Hepatocyte (in vitro differentiated cells): ENCODE measurements at regions not wholly inside any gene's neighbourhood (a gene's known extent, or its start where the extent isn't known, plus 50 kb on each side); places are given as distances from the start of the nearest gene placed in this dataset.

Experiments used
- EZH2phosphoT487 ChIP-seq: fragments of 200-600 bp; sonication (generic); IDR thresholded peaks from one replicate; pipeline ENCODE4 v1.6.1; 2018; ENCODE audit warnings: antibody characterized with exemption, mild to moderate bottlenecking, low read depth, moderate library complexity; ENCODE audit not compliant: unreplicated experiment, severe bottlenecking
- TF ChIP-seq, protein P1 (sequence below): fragments of 200-600 bp; sonication (generic); IDR thresholded peaks from 2 replicates; pipeline ENCODE4 v1.5.1; 2016; ENCODE audit warnings: antibody characterized with exemption, mild to moderate bottlenecking; ENCODE audit not compliant: poor library complexity

DNA sequence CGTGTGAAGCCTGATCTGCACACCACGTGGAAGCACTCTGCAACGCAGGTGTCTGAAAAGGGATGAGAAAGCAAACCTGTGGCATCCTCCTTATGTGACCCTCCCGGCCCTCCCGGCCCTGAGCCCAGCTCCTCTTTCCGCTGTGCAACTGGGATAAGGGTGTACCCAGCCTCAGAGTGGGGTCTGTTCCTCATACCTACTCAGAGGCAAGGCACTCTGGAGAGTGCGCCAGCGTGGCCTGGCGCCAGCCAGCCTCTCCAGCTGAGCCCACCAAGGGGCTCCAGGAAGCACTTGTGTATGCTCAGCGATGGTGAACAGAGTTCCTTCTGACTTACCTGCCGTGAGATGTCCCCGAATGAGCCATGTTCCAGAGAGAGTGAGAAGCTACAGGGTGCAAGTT lies 102.8 kb downstream of the IRX1 start:
- no peak for TF ChIP-seq EZH2phosphoT487
- TF ChIP-seq, protein P1, sequence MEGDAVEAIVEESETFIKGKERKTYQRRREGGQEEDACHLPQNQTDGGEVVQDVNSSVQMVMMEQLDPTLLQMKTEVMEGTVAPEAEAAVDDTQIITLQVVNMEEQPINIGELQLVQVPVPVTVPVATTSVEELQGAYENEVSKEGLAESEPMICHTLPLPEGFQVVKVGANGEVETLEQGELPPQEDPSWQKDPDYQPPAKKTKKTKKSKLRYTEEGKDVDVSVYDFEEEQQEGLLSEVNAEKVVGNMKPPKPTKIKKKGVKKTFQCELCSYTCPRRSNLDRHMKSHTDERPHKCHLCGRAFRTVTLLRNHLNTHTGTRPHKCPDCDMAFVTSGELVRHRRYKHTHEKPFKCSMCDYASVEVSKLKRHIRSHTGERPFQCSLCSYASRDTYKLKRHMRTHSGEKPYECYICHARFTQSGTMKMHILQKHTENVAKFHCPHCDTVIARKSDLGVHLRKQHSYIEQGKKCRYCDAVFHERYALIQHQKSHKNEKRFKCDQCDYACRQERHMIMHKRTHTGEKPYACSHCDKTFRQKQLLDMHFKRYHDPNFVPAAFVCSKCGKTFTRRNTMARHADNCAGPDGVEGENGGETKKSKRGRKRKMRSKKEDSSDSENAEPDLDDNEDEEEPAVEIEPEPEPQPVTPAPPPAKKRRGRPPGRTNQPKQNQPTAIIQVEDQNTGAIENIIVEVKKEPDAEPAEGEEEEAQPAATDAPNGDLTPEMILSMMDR: no peak
